ENCODE measurements at regions not wholly inside any gene's neighbourhood (a gene's known extent, or its start where the extent isn't known, plus 50 kb on each side); places are given as distances from the start of the nearest gene placed in this dataset.

DNA sequence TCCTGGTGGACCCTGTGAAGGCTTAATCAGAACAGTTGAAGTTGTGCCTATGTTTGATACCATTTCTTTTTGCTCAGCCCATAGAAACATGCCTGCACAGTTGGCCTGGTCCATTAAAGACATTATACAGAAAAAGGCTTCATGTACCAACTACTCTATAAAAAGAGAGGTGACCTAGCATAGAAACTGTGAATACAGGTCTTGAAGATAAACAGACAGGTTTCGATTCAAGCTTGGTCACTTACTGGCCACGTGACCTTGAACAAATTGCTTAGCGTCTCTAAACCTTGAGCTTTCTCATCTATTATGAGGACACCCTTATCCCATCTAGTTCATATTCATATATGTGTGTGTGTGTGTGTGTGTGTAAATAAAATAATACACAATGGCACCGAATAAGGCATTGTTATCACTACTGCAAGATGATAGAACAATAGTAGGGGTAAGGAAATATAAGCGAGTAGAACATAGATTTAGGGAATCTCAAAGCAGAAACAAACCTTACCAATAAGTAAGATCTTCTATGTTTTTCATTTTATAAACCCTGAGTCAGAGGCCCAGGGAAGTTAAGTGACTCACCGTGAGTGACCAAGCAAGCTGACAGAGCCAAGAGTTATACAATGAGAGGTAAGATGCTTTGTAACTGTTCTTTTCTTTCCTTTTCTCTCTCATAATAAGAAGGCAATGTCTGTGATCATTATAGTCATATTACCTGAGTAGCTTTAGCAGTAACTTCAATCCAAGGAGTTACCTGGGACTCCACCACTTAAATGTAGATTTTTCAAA, 476.8 kb upstream of the DEPDC1 start:
- H3K36me3 ChIP-seq (ENCODE audit: insufficient read depth, low read length): no peaks in the 10 kb centered on the region
- H3K27ac ChIP-seq (ENCODE audit: low read depth, low read length): no peak overlapping the region
- H3K4me1 Mint-ChIP-seq: no peaks in the 10 kb centered on the region
- no peaks in the 10 kb centered on the region for H3K27me3 ChIP-seq (ENCODE audit: insufficient read depth, low read length)
- H3K4me1 ChIP-seq (ENCODE audit: insufficient read depth, low read length): no peaks in the 10 kb centered on the region
- H3K9me3 Mint-ChIP-seq: peaks cover 0 to 11% (median 2%) of the 10 kb centered on the region in 8 donors
- POLR2A ChIA-PET (ENCODE audit: partially characterized antibody): no interaction called here
- H3K4me3 Mint-ChIP-seq: no peak overlapping the region
- intact Hi-C loops (cut with micrococcal nuclease): no loop called here
- H3K9me3 ChIP-seq (ENCODE audit: control insufficient read depth in 1 of 2, low read length in 2 of 2): no peaks in the 10 kb centered on the region
- H3K36me3 Mint-ChIP-seq: no peaks in the 10 kb centered on the region
- CTCF ChIA-PET (ENCODE audit: partially characterized antibody): no interaction called here
- no peak overlapping the region for H3K4me3 ChIP-seq (ENCODE audit: low read length in 2 of 2)
- no peak for DNase-seq
- H3K27ac Mint-ChIP-seq: no peak overlapping the region
- no peaks in the 10 kb centered on the region for H3K27me3 Mint-ChIP-seq

DNA sequence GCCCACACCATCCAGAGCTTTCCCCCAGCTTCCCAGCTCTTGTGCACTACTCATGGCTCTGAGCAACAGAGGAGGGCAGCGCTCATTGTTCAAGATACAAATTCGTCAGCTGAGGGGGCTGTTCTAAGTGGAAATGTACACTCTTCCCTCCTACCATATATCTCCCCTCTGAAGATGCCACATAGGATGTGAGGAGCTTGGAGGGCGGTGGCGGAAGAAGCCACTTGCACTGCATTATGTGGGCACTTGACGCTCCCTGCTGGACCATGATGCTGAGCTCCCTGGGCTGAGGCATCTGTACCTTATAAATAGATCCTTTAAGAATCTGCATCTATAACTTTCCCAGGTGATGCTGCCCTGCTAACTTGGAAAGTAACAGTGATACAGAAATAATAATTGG, 477.6 kb upstream of the DEPDC1 start:
- intact Hi-C loops (cut with micrococcal nuclease): no loop called here
- CTCF ChIA-PET (ENCODE audit: partially characterized antibody): no interaction called here
- POLR2A ChIA-PET (ENCODE audit: partially characterized antibody): interaction anchor here (0.7 kb wide), 1 partner anchor 16 kb away, joined by 3 read pairs; no protein-coding TSS in a partner anchor

DNA sequence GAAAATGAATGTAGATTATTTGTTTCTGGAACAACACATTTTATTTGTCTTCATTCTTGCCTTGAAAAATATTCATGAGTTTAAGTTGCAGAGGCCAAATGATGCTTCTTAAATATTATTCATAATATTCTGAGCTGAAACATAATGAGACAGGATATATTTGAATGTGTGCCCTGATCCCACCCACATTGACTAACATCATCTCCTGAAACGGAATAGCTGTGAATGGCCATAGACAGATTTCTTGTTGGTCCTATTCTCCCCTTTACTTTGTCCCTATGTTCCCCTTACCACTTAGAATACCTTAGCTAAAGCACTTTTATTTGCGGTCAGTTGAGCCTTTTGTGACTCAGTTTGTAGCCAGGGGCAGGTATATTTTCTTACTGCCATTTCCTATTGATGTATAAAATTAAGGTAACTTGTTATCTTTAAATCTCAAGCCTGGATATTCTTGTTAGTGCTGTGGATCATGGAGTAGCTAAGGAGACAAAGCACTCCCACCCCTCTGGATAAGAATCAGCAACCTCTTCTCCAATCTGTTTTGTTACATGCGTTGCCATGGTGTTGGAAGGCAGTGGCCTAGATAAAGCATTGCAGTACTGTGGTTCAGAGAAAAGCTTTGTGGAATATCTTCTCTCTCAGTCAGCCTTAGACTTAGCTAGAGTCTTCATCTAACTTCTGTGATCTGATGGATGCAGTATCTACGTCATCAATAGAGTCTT, 478.5 kb upstream of the DEPDC1 start:
- intact Hi-C loops (cut with micrococcal nuclease): no loop called here
- no peak overlapping the region for H3K27ac Mint-ChIP-seq
- ChIA-PET POLR2A (ENCODE audit: partially characterized antibody) (no interaction called here), CTCF (ENCODE audit: partially characterized antibody) (no interaction called here)
- no peaks in the 10 kb centered on the region for H3K36me3 Mint-ChIP-seq
- no peak overlapping the region for H3K4me3 ChIP-seq (ENCODE audit: low read length in 2 of 2)
- no peaks in the 10 kb centered on the region for H3K36me3 ChIP-seq (ENCODE audit: insufficient read depth, low read length)
- H3K4me3 Mint-ChIP-seq: no peak overlapping the region
- H3K9me3 ChIP-seq (ENCODE audit: control insufficient read depth in 1 of 2, low read length in 2 of 2): no peaks in the 10 kb centered on the region
- H3K9me3 Mint-ChIP-seq: peaks cover 0 to 7% (median 2%) of the 10 kb centered on the region in 8 donors
- H3K27ac ChIP-seq (ENCODE audit: low read depth, low read length): no peak overlapping the region
- no peaks in the 10 kb centered on the region for H3K4me1 ChIP-seq (ENCODE audit: insufficient read depth, low read length)
- no peaks in the 10 kb centered on the region for H3K27me3 ChIP-seq (ENCODE audit: insufficient read depth, low read length)
- no peak for DNase-seq
- H3K27me3 Mint-ChIP-seq: no peaks in the 10 kb centered on the region
- H3K4me1 Mint-ChIP-seq: no peaks in the 10 kb centered on the region

More for the DNA sequence above, 477.6 kb upstream of the DEPDC1 start:
- H3K36me3 ChIP-seq (ENCODE audit: insufficient read depth, low read length): no peaks in the 10 kb centered on the region
- H3K4me3 ChIP-seq (ENCODE audit: low read length in 2 of 2): no peak overlapping the region
- Mint-ChIP-seq H3K4me1 (no peaks in the 10 kb centered on the region), H3K4me3 (no peak overlapping the region), H3K27me3 (no peaks in the 10 kb centered on the region), H3K27ac (no peak overlapping the region), H3K9me3 (peaks cover 0 to 7% (median 2%) of the 10 kb centered on the region in 8 donors), H3K36me3 (no peaks in the 10 kb centered on the region)
- no peak overlapping the region for H3K27ac ChIP-seq (ENCODE audit: low read depth, low read length)
- H3K4me1 ChIP-seq (ENCODE audit: insufficient read depth, low read length): no peaks in the 10 kb centered on the region
- no peaks in the 10 kb centered on the region for H3K9me3 ChIP-seq (ENCODE audit: control insufficient read depth in 1 of 2, low read length in 2 of 2)
- DNase-seq: no peak
- H3K27me3 ChIP-seq (ENCODE audit: insufficient read depth, low read length): no peaks in the 10 kb centered on the region

DNA sequence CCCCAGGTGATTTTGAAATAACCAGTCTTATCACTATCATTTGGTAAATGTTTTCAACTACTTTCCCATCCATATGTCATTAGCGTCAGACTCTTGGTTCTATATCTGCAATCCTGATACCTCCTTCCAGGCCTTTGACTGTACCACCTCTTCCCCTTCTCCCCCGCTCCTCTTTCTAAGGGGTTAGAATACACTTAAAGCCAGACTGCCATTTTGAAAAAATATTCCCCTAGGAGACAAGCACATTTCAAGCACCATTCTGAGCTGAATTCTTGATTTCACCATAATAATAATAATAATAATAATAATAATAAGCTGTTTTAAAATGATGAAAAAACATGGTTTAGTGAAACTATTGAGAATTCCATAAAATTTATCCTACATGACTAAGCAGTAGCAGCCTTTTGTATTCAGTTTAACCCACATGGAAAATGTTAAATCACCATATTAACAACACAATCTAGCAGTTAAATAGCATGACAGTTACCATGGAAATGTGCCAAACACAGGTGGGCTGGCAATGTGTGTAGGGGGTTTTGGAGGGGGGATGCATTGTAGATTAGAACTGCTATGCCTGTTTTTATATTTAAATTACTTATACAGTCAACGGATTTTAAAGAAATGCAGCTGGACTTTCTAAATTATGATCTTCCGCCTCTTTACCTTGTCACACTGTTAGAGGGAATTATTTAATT, 480.2 kb upstream of the DEPDC1 start:
- POLR2A ChIA-PET (ENCODE audit: partially characterized antibody): no interaction called here

DNA sequence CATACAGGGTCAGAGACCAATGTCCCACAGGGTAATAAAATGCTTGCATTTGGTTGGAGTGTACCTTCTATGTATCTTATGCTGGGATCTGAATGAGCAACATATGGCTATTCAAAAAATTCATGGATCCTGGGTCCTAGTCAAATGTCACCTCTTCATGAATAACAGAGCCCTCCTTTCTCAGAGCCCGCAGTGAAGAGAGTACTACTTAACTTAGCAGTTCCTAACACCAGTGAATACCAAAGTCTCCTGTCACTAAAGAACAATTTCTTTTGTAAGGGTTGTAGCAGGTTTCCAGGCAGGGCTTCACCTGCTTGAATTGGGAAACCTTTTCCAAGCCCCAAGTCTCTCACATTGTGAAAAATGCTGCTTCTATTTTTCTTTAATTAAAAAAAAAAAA, 483.0 kb upstream of the DEPDC1 start:
- Mint-ChIP-seq H3K4me1 (no peaks in the 10 kb centered on the region), H3K4me3 (no peak overlapping the region), H3K27ac (no peak overlapping the region), H3K36me3 (no peaks in the 10 kb centered on the region), H3K9me3 (peaks cover 0 to 14% (median 4%) of the 10 kb centered on the region in 8 donors), H3K27me3 (no peaks in the 10 kb centered on the region)
- no peaks in the 10 kb centered on the region for H3K9me3 ChIP-seq (ENCODE audit: control insufficient read depth in 1 of 2, low read length in 2 of 2)
- no peaks in the 10 kb centered on the region for H3K27me3 ChIP-seq (ENCODE audit: insufficient read depth, low read length)
- DNase-seq: no peak
- no peak overlapping the region for H3K4me3 ChIP-seq (ENCODE audit: low read length in 2 of 2)
- ChIA-PET CTCF (ENCODE audit: partially characterized antibody) (no interaction called here), POLR2A (ENCODE audit: partially characterized antibody) (no interaction called here)
- intact Hi-C loops (cut with micrococcal nuclease): no loop called here
- no peaks in the 10 kb centered on the region for H3K36me3 ChIP-seq (ENCODE audit: insufficient read depth, low read length)
- H3K27ac ChIP-seq (ENCODE audit: low read depth, low read length): no peak overlapping the region
- H3K4me1 ChIP-seq (ENCODE audit: insufficient read depth, low read length): no peaks in the 10 kb centered on the region

More for the DNA sequence above, 480.2 kb upstream of the DEPDC1 start:
- no peaks in the 10 kb centered on the region for H3K36me3 Mint-ChIP-seq
- Histone ChIP-seq H3K27me3 (ENCODE audit: insufficient read depth, low read length) (no peaks in the 10 kb centered on the region), H3K4me3 (ENCODE audit: low read length in 2 of 2) (no peak overlapping the region), H3K27ac (ENCODE audit: low read depth, low read length) (no peak overlapping the region), H3K9me3 (ENCODE audit: control insufficient read depth in 1 of 2, low read length in 2 of 2) (no peaks in the 10 kb centered on the region), H3K4me1 (ENCODE audit: insufficient read depth, low read length) (no peaks in the 10 kb centered on the region), H3K36me3 (ENCODE audit: insufficient read depth, low read length) (no peaks in the 10 kb centered on the region)
- H3K27me3 Mint-ChIP-seq: no peaks in the 10 kb centered on the region
- no peaks in the 10 kb centered on the region for H3K4me1 Mint-ChIP-seq
- H3K4me3 Mint-ChIP-seq: no peak overlapping the region
- DNase-seq: no peak
- intact Hi-C loops (cut with micrococcal nuclease): no loop called here
- H3K27ac Mint-ChIP-seq: no peak overlapping the region
- H3K9me3 Mint-ChIP-seq: peaks cover 0 to 7% (median 3%) of the 10 kb centered on the region in 8 donors
- CTCF ChIA-PET (ENCODE audit: partially characterized antibody): no interaction called here

DNA sequence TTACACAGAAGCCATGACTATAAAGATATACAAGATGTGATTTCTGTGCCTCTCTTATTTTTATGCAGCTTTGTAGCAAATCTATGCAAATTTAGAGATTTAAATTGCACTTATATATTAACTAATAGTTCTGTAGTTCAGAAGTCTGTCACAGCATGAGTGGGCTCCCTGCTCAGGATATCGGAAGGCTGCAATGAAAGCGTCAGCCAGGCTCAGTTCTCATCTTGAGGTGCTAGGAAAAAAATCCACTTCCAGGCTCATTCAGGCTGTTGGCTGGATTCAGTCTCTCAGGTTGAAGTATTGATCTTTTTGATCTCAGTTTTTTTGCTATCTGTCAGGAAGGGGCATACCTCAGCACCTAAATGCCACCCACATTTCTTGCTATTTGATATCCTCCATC, 487.4 kb upstream of the DEPDC1 start:
- H3K27me3 ChIP-seq (ENCODE audit: insufficient read depth, low read length): no peaks in the 10 kb centered on the region
- no peaks in the 10 kb centered on the region for H3K4me1 Mint-ChIP-seq
- no peaks in the 10 kb centered on the region for H3K4me1 ChIP-seq (ENCODE audit: insufficient read depth, low read length)
- H3K9me3 ChIP-seq (ENCODE audit: control insufficient read depth in 1 of 2, low read length in 2 of 2): no peaks in the 10 kb centered on the region
- no peaks in the 10 kb centered on the region for H3K27me3 Mint-ChIP-seq
- H3K27ac Mint-ChIP-seq: no peak overlapping the region
- no peak overlapping the region for H3K4me3 ChIP-seq (ENCODE audit: low read length in 2 of 2)
- no peak for DNase-seq
- no peaks in the 10 kb centered on the region for H3K36me3 ChIP-seq (ENCODE audit: insufficient read depth, low read length)
- POLR2A ChIA-PET (ENCODE audit: partially characterized antibody): no interaction called here
- intact Hi-C loops (cut with micrococcal nuclease): no loop called here
- H3K4me3 Mint-ChIP-seq: no peak overlapping the region
- H3K36me3 Mint-ChIP-seq: no peaks in the 10 kb centered on the region
- no peak overlapping the region for H3K27ac ChIP-seq (ENCODE audit: low read depth, low read length)
- CTCF ChIA-PET (ENCODE audit: partially characterized antibody): no interaction called here
- H3K9me3 Mint-ChIP-seq: peaks cover 2 to 29% (median 12%) of the 10 kb centered on the region in 8 donors

DNA sequence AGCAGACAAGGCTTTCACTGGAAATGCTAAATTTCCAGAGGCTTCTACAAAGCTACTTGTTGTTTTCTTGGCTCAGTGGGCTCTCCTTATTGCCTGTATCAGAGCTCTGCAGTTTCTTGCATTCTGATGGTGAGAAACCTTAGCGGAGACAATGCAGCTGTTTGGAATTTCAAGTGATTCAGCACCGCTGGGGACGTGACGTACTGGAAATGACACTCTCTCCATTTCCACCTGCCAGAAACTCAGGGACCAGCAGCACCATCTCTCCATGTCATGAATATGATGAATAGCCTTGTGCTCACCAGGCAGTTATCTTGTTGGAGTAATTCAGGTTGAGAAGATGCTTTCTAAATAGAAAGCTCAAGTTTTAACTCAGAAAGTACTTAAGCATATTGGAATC, 497.2 kb upstream of the DEPDC1 start:
- Mint-ChIP-seq H3K27me3 (no peaks in the 10 kb centered on the region), H3K4me3 (no peak overlapping the region), H3K9me3 (peaks cover 0 to 16% (median 8%) of the 10 kb centered on the region in 8 donors), H3K36me3 (no peaks in the 10 kb centered on the region), H3K27ac (no peak overlapping the region), H3K4me1 (no peaks in the 10 kb centered on the region)
- Histone ChIP-seq H3K4me1 (ENCODE audit: insufficient read depth, low read length) (no peaks in the 10 kb centered on the region), H3K27ac (ENCODE audit: low read depth, low read length) (no peak overlapping the region), H3K36me3 (ENCODE audit: insufficient read depth, low read length) (no peaks in the 10 kb centered on the region), H3K9me3 (ENCODE audit: control insufficient read depth in 1 of 2, low read length in 2 of 2) (no peaks in the 10 kb centered on the region), H3K4me3 (ENCODE audit: low read length in 2 of 2) (no peak overlapping the region), H3K27me3 (ENCODE audit: insufficient read depth, low read length) (no peaks in the 10 kb centered on the region)
- CTCF ChIA-PET (ENCODE audit: partially characterized antibody): no interaction called here
- DNase-seq: no peak
- POLR2A ChIA-PET (ENCODE audit: partially characterized antibody): no interaction called here
- intact Hi-C loops (cut with micrococcal nuclease): no loop called here

All from CD4-positive, alpha-beta memory T cell (primary cell).